GM23248 (cell line): ENCODE measurements at regions not wholly inside any gene's neighbourhood (a gene's known extent, or its start where the extent isn't known, plus 50 kb on each side); places are given as distances from the start of the nearest gene placed in this dataset.

Experiments
- DNase-seq: peaks from one replicate; pipeline ENCODE4 v3.0.0-alpha.2; 2015
- H2AFZ ChIP-seq: fragments of 200-600 bp; sonication (generic); 2 replicates; pipeline ENCODE4 v1.6.1; 2016; ENCODE audit warnings: antibody characterized with exemption
- H3F3A ChIP-seq: fragments of 200-600 bp; sonication (generic); 2 replicates; pipeline ENCODE4 v1.6.1; 2016; ENCODE audit warnings: mild to moderate bottlenecking, antibody characterized with exemption, mixed run types; ENCODE audit not compliant: insufficient read depth
- H3K27ac ChIP-seq: fragments of 200-600 bp; sonication (generic); 2 replicates; pipeline ENCODE4 v1.5.1; 2016; ENCODE audit warnings: mild to moderate bottlenecking
- H3K27me3 ChIP-seq: fragments of 200-600 bp; sonication (generic); replicated peaks from 2 replicates; pipeline ENCODE4 v1.6.1; 2016; ENCODE audit warnings: mild to moderate bottlenecking; ENCODE audit not compliant: insufficient read depth
- H3K36me3 ChIP-seq: fragments of 200-600 bp; sonication (generic); 2 replicates; pipeline ENCODE4 v1.6.1; 2016; ENCODE audit warnings: low read depth, mild to moderate bottlenecking
- H3K4me1 ChIP-seq: fragments of 200-600 bp; sonication (generic); 2 replicates; pipeline ENCODE4 v1.6.1; 2016; ENCODE audit warnings: mild to moderate bottlenecking; ENCODE audit not compliant: insufficient read depth
- H3K4me2 ChIP-seq: fragments of 200-600 bp; sonication (generic); one replicate; pipeline ENCODE4 v1.6.1; 2016; ENCODE audit warnings: mild to moderate bottlenecking; ENCODE audit not compliant: unreplicated experiment
- H3K4me3 ChIP-seq: fragments of 200-600 bp; sonication (generic); 2 replicates; pipeline ENCODE4 v1.5.1; 2016; ENCODE audit warnings: mild to moderate bottlenecking
- H3K79me2 ChIP-seq: fragments of 200-600 bp; sonication (generic); 2 replicates; pipeline ENCODE4 v1.6.1; 2016; ENCODE audit warnings: mild to moderate bottlenecking; ENCODE audit not compliant: insufficient read depth
- H3K9ac ChIP-seq: fragments of 200-600 bp; sonication (generic); 2 replicates; pipeline ENCODE4 v1.6.1; 2016; ENCODE audit warnings: mild to moderate bottlenecking
- H3K9me2 ChIP-seq: fragments of 200-600 bp; sonication (generic); 2 replicates; pipeline ENCODE4 v1.6.1; 2016; ENCODE audit warnings: mixed run types, mild to moderate bottlenecking, moderate library complexity; ENCODE audit not compliant: insufficient read depth
- H3K9me3 ChIP-seq: fragments of 200-600 bp; sonication (generic); one replicate; pipeline ENCODE4 v1.6.1; 2017; ENCODE audit warnings: low read depth
- H4K20me1 ChIP-seq: fragments of 200-600 bp; sonication (generic); 2 replicates; pipeline ENCODE4 v1.6.0; 2016; ENCODE audit not compliant: insufficient read depth
- EZH2 ChIP-seq: fragments of 200-600 bp; sonication (generic); IDR thresholded peaks from 2 replicates; pipeline ENCODE4 v1.6.1; 2018; ENCODE audit warnings: antibody characterized with exemption, mild to moderate bottlenecking; ENCODE audit not compliant: insufficient read depth, poor library complexity, severe bottlenecking
- EZH2phosphoT487 ChIP-seq: fragments of 200-600 bp; sonication (generic); IDR thresholded peaks from 2 replicates; pipeline ENCODE4 v1.6.1; 2018; ENCODE audit warnings: antibody characterized with exemption, moderate library complexity, mild to moderate bottlenecking, low read depth; ENCODE audit not compliant: insufficient read depth
- WGBS, 2 experiments: methylation state at CpG; one replicate each; pipeline ENCODE4 v1.1.6; 2015 to 2017; ENCODE audit warnings: low lambda C conversion rate in 2 of 2, low coverage in 1 of 2; ENCODE audit errors: missing lambda C conversion rate in 2 of 2; 5-methylcytosine and 5-hydroxymethylcytosine counted together
- in situ Hi-C: fragments of 300-500 bp; cut with MboI; formaldehyde crosslinking; loops from 2 replicates; pipeline ENCODE4 v1.15.0; 2020

DNA sequence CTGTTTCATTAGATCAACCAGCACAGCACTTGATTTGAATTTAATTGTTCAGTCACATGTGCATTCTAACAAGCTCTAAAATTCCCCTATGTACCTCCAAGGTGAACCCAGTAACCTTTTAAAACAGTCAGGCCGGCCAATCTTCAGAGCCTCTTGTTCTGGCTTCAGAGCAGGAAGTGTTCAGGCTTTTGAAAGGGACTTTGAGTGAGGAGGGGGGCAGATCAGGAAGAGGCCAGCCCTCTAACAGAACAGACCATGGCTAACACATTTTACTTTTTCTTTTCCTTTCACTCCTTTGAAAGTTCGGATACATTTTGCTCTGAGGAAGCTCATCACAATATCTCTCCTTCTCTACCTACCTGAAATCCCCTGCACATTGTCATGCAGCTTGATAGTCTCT is 390.3 kb downstream of the TBC1D4 start:
- no peaks in the 10 kb centered on the region for H3K4me1 ChIP-seq
- H3K36me3 ChIP-seq = no peaks in the 10 kb centered on the region
- no peaks in the 10 kb centered on the region; the same call in none of the 2 replicates for H3K27me3 ChIP-seq
- no peaks in the 10 kb centered on the region for H3K9me3 ChIP-seq
- WGBS, 2 experiments = 20 to 33% methylated on average over 2 of the region's 2 CpGs
- no peaks in the 10 kb centered on the region for H4K20me1 ChIP-seq
- H2AFZ ChIP-seq = no peak overlapping the region
- TF ChIP-seq EZH2phosphoT487 = no peak
- in situ Hi-C loops = no loop called here
- no peaks in the 10 kb centered on the region for H3K79me2 ChIP-seq
- DNase-seq = no peak
- H3K9me2 ChIP-seq = no peaks in the 10 kb centered on the region
- H3K27ac ChIP-seq = no peak overlapping the region
- H3K4me2 ChIP-seq = no peak overlapping the region
- H3F3A ChIP-seq = no peaks in the 10 kb centered on the region
- no peak overlapping the region for H3K4me3 ChIP-seq
- no peak overlapping the region for H3K9ac ChIP-seq

DNA sequence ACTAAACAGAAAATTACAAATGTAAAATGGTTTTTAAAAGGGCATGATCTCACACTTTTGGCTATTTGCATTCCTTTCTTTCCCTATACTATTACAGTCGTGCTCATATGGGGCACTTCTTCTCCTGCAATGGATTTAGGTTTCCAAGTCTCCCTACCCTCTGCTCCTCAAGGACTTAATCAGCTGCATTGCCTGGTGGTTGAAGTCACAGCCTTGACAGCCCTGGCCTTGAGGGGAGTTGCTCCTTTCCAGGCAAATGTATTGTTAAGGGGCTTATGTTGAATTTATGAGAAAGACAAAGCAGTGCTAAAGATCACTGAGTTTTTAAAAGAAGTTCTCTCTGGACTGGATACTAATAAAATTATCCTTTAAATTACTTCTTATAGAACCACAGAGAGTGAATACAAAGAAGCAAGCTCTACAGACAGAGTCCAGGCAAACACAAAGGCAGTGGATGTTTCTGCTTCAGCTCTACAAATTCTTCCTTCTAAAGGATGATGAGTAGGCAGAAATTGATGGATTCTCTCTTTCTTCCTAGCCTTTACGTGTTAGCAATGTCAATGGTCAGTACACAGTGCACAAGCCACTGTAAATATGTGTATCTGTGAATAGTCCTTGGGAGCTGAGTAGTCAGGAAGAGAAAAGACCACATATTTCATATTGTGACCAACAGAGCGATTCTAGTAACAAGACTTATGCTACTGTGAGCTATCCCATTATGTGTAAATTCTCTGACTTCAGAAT is 390.9 kb downstream of the TBC1D4 start:
- Histone ChIP-seq H3K36me3 (no peaks in the 10 kb centered on the region), H3F3A (no peaks in the 10 kb centered on the region), H3K79me2 (no peaks in the 10 kb centered on the region), H3K4me3 (no peak overlapping the region), H3K4me2 (no peak overlapping the region), H3K27ac (no peak overlapping the region), H3K27me3 (no peaks in the 10 kb centered on the region; the same call in none of the 2 replicates), H2AFZ (no peak overlapping the region), H4K20me1 (no peaks in the 10 kb centered on the region), H3K4me1 (no peaks in the 10 kb centered on the region), H3K9me3 (no peaks in the 10 kb centered on the region), H3K9me2 (no peaks in the 10 kb centered on the region), H3K9ac (no peak overlapping the region)
- no peak for TF ChIP-seq EZH2
- TF ChIP-seq EZH2phosphoT487 = no peak
- in situ Hi-C loops = no loop called here
- DNase-seq = no peak
- WGBS, 2 experiments = 26 to 37% methylated on average over 3 of the region's 3 CpGs

DNA sequence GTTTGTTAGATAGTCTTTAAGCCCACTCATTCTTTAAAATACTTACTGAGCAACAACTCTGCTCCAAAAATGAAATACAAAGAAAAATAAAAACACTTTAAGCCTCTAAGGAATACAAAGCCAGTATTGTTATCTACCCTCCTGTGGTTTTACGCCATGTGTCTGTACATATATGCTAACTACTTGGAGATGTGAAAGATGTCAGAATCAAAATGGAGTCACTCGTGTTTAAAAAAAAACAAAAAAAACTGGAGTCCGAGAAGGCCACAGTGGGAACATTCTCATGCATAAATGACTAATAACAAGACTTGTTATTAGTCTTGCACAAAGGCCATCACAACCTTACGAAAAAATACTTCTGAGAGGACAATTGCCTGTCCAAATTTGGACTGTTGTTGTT is 393.1 kb downstream of the TBC1D4 start:
- Histone ChIP-seq H3K4me1 (no peaks in the 10 kb centered on the region), H3K4me3 (no peak overlapping the region), H3K9me3 (no peaks in the 10 kb centered on the region), H3K36me3 (no peaks in the 10 kb centered on the region), H2AFZ (no peak overlapping the region), H3F3A (no peaks in the 10 kb centered on the region), H3K9me2 (no peaks in the 10 kb centered on the region), H3K27me3 (no peaks in the 10 kb centered on the region; the same call in 1 of the 2 replicates), H3K4me2 (no peak overlapping the region), H4K20me1 (no peaks in the 10 kb centered on the region), H3K27ac (no peak overlapping the region), H3K79me2 (no peaks in the 10 kb centered on the region), H3K9ac (no peak overlapping the region)
- in situ Hi-C loops = no loop called here
- TF ChIP-seq EZH2 (no peak), EZH2phosphoT487 (no peak)
- 41 to 48% methylated on average over 4 of the region's 4 CpGs for WGBS, 2 experiments
- no peak for DNase-seq

DNA sequence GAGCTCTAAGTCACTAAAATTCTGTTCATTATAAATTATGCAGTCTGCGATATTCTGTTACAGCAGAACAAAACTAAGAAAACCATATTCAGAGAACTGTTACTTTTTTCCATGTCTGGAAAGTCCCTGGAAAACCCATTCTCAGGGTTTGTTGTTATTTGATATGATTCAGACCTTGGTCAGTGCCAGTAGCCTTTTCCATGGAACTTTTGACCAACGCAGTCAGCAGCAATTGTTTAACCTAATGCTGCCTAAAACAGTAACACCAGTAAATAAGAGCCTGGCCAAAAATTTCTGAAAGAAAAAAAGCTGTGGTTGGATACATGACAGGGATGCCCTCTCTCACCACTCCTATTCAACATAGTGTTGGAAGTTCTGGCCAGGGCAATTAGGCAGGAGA is 402.7 kb downstream of the TBC1D4 start:
- H4K20me1 ChIP-seq = no peaks in the 10 kb centered on the region
- no peaks in the 10 kb centered on the region for H3K9me3 ChIP-seq
- no peaks in the 10 kb centered on the region for H3K4me1 ChIP-seq
- H3K4me2 ChIP-seq = no peak overlapping the region
- 0 out of 2 replicates have a peak, but pooled peaks cover 3% of the 10 kb centered on the region for H3K27me3 ChIP-seq
- WGBS, 2 experiments = 24 to 31% methylated on average over 2 of the region's 2 CpGs
- in situ Hi-C loops = no loop called here
- no peak overlapping the region for H3K4me3 ChIP-seq
- peak; percentile 5 for DNase-seq
- no peak overlapping the region for H2AFZ ChIP-seq
- TF ChIP-seq EZH2phosphoT487 = no peak
- no peak for TF ChIP-seq EZH2
- no peaks in the 10 kb centered on the region for H3K9me2 ChIP-seq
- H3K79me2 ChIP-seq = no peaks in the 10 kb centered on the region
- H3F3A ChIP-seq = no peaks in the 10 kb centered on the region
- H3K36me3 ChIP-seq = no peaks in the 10 kb centered on the region
- no peak overlapping the region for H3K27ac ChIP-seq
- no peak overlapping the region for H3K9ac ChIP-seq

DNA sequence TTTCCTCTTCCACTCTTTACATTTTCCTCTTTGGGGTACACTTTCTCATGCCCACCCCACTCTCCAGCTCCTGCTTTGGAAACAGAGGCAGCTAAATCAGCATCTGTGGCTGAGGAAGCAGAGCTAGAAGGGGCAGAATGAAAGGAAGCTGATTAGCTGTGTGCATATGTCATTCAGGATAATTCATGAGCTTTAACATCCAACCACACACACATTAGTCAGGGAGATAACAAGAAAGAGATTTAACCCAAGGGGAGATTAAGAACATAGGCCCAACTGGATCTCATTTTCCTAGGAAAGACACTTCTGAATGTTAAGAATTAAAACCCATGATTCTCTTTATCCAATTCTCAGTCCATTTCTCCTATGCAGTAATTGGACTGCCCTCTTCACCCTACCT is 405.5 kb downstream of the TBC1D4 start:
- no peaks in the 10 kb centered on the region for H4K20me1 ChIP-seq
- no peaks in the 10 kb centered on the region for H3K9me3 ChIP-seq
- H3K9me2 ChIP-seq = no peaks in the 10 kb centered on the region
- H3K4me1 ChIP-seq = no peaks in the 10 kb centered on the region
- H3F3A ChIP-seq = no peaks in the 10 kb centered on the region
- no peak for TF ChIP-seq EZH2
- TF ChIP-seq EZH2phosphoT487 = no peak
- no peak for DNase-seq
- in situ Hi-C loops = no loop called here
- H3K79me2 ChIP-seq = no peaks in the 10 kb centered on the region
- H3K27me3 ChIP-seq = 0 out of 2 replicates have a peak, but pooled peaks cover 3% of the 10 kb centered on the region
- H2AFZ ChIP-seq = no peak overlapping the region
- H3K4me3 ChIP-seq = no peak overlapping the region
- H3K36me3 ChIP-seq = no peaks in the 10 kb centered on the region
- no peak overlapping the region for H3K9ac ChIP-seq
- H3K4me2 ChIP-seq = no peak overlapping the region
- no peak overlapping the region for H3K27ac ChIP-seq
